GM19438 (cell line): ENCODE measurements at regions not wholly inside any gene's neighbourhood (a gene's known extent, or its start where the extent isn't known, plus 50 kb on each side); places are given as distances from the start of the nearest gene placed in this dataset.

ENCODE experiments used
- ATAC-seq: cut with Tn5 transposase; IDR thresholded peaks from one replicate; pipeline ENCODE4 v1.9.1; 2021; ENCODE audit warnings: low read depth; ENCODE audit not compliant: unreplicated experiment

DNA sequence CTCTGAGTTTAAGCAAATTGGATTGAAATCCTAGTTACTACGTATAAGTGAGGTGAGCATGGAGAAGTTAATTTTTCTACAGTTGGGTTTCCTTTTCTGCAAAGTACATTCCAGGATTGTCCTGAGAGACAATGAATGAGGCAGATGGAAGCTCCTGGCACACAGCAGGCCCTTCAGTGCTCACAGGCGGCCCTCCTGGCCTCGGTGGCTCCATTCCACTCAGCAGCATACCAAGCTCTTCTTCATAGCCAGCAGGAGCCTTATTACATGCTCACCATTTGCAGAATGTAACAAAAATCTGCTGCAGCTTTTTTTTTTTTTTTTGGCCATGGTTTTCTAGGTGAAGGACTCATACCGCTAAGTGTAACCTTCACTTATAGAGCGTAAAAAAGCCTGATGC is 113.2 kb upstream of the FAM9B start:
- ATAC-seq = no peak

DNA sequence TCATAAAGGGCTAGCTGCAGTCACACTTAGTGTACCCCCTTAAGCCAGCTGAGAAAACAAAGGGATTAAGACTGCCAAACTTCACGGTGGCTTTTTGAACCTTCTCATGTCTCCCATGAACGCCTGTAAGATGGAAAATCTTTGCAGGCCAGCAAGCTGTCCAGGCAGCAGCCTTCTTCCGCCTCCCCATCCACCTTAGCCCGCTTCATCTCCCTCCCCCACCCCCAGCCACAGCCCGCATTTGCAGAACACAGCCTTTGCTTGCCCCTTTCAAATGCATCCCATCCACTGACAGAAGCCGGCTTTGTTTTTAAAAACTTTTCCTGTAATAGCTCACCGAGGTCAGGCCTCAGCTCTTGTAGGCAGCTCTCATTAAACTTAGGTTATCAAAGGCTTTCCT is 113.8 kb upstream of the FAM9B start:
- ATAC-seq = no peak

DNA sequence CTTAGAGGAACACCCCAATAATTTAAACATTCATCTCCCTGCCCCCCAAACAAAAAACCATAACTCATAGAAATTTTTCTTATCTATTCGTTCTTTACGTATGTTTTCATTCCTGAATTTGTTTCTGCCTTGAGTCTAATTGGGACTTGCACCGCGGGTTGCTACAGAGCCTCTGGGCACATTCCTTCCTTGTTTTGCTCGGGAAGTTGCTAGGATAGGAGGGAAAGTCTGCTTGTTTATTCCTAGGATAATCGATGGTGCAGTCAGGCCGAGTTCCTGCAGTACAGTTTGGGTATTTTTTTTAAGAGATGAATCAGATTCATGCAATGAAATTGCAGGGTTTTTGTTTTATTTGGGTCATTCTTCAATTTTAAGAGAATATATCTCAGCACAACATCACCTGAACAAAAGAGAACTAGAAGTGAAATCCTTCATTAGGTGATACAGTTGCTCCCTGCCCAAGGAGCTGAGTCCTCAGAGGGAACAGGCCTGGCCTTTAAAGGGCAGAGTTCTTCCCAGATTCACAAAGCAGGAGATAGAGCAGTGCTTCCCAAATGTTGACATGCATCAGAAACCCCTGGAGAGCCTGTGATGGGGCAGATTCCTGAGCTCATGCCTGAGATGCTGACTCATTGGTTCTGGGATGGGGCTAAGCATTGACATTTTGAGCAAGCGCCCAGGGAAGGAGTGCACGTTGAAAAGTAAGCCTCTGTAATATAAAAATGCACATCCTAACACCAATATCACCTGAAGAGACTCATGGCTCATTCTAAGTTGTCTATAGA is 114.9 kb upstream of the FAM9B start:
- ATAC-seq = no peak

DNA sequence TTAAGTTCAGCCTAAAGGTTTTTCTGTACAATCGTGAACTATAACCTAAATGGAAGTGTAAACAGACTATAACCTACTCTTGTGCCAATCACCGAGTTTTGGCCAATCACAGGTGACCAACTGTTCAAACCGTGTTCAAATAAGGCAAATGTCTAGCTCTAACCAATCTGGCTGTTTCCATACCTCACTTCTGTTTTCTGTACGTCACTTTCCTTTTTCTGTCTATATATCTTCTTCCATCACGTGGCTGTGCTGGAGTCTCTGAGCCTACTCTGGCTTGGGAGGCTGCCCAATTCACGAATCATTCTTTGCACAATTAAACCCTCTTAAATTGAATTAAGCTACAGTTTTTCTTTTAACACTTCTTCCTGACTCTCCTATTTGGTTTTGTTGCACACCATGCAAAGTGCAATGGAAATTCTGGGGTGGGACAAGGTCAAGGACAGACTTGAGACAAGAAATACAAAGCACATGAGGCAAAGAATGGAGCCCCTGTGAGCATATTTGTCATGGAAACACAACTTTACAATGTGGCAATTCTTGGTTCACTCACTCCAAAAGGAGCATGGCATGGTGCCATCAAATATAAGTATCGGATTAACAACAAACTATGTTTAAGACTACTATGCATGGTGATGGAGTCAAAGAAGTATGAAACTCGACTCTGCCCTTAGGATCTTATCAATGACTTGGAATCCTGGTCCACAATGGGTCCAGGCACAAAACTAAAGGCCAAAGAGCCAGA is 115.7 kb upstream of the FAM9B start:
- ATAC-seq = no peak

DNA sequence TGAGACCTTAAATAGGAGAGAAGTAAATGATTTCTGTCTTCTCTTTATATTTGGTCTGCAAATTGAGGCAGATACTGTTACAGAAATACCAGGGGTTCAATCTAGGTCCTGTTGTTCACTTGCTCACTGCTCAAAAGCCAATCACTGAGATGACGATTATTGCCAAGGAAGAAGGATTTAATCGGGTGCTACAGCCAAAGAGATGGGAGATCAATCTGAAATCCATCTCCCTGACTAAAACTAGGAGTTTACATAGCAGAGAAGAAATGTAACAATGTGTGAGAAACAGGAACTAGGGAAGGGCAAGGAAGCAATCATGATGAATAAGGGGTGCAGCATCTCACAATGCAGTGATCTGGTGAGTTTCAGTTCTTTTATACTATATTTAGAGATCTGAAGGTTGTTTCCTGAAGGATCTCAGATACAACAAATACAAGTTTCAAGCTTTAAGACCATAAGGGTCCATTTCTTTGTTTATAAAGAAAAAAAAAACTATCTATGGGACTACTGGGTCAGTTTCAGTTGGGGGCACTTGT is 117.9 kb upstream of the FAM9B start:
- ATAC-seq = no peak

DNA sequence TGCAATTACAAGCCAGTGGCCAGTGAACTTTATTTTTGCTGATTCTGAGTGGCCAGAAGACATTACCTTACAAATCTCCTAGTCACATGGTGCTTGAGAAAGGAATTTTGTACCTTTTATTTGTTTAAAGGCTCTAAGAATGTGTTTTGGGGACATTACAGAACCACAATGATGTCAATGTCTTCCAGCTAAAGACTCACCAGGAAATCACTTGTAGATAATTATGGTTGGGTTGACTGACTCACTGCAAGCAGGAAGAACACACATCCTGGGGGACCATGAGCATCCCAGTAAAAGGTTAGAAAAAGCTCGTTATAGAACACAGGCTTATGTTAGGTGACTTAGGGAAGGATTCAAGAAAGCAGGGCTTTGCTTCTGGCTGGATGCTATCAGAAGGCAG is 119.4 kb upstream of the FAM9B start:
- no peak for ATAC-seq

DNA sequence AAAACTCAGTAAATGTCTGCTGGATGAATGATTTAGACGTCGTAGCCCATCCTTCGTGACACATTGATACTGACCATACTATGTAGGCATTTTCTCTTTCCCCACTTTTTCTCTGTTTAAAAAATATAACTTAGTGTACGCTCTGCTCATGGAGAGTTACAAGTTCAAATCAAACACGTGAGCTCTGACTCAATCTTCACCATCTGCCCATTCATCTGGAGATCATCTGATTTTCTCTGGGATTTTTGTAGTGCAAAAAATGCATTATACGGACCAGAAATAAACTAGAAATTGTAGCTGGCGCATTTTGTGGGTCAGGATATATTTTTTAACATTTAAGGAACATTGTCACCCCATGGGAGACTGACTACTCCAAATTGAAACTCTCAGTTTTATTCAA is 124.7 kb upstream of the FAM9B start:
- no peak for ATAC-seq

DNA sequence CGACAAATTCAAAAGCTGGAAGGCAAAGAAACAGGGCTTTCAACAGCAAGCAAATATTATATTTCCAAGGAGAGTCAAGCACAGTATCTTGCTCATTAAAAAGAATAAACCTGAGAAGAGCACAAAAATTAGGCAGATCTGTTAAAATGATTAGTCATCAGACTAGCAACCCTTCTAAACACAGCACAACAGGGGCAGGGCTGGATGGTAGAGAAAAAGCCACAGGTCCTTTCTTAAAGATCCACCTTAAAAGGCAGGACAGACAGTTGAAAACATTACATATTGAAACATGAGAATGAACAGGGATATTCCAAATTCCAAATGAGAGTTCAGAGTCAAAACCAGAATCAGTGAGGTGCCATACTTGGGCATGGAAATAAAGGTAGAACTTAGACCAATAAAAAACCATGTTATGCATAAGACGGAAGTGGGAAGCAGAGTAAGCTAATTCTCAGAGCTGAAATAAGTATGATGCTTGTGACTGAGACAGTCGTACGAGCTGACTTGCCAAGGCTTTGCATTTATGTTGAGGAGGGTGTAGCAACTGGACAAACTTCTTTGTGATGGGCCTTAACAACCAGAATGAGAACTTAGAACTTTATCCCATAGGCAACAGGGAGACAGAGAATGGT is 126.9 kb upstream of the FAM9B start:
- ATAC-seq = no peak

DNA sequence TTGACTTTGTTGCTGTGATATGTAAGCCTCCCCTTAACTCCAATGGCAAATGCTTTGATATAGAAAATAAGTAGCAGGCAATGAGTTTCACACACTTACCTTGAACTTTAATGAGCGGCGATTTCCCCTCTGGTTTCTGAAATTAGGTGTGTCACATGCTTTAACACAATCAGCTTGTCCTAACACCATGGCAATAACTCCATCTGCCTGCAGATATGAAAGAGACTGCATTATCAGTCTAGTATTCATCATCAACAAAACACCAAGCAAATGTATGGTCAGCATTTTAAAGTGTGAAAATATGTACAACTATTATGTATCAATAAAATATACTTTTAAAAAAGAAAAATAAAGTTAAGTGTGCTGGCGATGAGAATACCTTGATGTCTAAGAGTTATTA is 128.8 kb upstream of the FAM9B start:
- ATAC-seq = no peak

DNA sequence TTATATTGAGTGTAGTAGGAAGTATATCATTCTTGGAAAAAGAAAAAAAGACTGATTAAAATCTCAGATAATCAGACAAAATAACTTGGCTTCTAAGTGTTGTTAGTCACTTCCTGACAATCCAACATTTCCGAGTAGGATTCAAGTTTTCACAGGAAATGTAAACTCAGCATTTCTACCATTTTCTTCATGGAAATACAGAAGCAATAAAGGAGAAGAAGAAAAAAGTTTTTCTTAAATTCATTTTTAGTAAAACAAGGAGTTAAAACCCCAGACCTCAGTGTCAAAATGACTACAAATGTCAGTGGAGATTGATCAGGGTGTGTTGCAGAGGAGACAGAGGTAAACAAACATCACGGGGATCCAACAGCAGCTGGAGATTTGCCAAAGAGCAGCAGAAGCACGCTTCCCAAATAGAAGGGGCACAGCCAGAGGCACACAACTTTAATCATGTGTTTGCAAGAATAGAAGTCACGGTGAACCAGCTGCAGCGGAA is 129.3 kb upstream of the FAM9B start:
- no peak for ATAC-seq

DNA sequence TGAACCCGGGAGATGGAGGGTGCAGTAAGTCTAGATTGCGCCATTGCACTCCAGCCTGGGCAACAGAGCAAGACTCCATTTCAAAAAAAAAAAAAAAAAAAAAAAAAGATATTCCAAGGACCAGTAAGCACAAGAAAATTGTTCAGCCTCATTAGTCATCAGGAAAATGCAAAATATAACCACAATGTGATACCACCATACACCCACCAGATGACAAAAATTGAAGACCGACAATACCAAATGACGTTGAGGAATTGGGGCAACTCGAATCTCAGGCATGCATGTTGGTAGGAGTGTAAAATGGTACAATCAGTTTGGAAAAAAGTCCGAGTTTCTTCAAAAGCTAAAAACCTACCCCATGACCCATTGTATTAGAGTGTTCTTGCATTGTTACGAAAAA is 130.2 kb upstream of the FAM9B start:
- no peak for ATAC-seq

DNA sequence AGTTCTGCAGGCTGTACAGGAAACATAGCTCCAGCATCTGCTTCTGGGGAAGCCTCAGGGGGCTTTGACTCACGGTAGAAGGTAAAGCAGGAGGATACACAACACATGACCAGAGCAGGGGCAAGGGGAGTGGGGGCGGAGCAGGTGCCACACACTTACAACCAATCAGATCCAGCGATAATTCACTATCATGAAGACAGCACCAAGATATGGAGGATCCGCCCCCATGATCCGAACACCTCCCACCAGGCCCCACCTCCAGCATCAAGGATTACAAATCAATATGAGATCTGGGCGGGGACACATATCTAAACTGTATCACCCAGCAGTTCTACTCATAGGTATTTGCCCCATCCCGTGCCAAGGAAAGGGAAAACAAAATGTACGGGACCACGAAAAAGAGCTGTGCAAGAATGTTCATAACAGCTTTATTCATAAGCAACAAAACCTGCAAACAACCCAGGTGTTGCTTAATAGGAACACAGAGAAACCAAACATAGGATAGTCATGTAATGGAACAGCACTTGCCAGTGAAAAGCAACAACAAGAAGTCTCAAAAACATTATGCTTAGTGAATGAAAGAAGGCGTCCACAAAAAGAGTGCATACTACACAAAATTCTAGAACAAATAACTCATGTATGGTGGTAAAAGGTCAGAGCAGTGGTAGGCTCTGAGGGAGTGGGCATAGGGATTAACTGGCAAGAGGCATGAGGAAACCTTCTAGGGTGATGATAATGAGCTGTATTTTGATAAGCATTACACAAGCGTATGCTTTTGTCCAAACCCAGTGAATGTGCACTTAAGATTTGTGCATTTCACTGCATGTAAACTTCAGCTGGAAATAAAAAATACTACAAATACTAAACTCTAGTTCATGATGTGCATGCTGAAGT is 130.9 kb upstream of the FAM9B start:
- ATAC-seq = no peak

DNA sequence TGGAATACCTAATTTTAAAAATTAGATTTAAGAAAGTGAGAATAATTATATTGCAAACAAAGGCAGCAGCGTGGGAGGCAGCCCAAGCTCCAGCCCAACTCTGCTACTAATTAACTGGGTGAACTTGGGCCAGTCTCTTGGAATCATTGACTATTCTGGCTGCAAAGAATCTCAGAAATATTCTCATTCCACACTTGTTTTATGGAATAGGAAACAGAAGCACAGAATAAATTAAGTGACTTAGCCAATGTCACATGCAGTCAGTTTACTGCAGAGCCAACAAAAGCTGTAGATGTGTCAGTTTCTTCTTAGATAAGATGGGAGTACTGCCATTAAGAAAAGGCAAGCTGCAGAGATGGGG is 132.6 kb upstream of the FAM9B start:
- ATAC-seq = no peak

DNA sequence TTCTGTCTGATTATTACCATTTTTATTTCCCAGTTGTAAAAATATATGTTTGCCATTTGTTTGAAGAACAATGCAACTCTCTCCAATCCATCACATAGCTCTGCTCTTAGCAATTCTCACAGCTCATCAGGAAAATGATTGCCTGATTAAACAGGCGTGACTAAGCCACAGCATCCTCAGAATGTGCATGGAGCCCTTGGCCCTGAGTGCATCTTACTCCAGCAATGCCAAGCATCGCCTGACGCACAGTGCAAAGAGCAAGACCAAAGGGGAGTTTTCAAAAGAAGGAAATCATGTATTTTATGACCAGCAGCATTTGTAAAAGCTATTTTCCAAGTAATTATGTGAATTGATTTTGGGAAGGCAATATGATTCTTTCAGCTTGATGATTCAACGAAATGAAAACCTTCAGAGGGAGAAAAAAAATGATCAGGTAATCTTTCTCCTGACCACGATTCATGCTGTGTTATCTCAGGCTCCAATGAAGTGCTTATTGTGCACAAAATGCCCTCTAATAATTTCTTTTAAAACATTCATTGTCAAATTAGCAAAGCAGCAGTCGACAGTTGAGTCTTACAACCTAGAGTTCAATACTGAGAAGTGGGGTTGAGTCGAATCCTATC is 138.0 kb upstream of the FAM9B start:
- ATAC-seq = no peak

DNA sequence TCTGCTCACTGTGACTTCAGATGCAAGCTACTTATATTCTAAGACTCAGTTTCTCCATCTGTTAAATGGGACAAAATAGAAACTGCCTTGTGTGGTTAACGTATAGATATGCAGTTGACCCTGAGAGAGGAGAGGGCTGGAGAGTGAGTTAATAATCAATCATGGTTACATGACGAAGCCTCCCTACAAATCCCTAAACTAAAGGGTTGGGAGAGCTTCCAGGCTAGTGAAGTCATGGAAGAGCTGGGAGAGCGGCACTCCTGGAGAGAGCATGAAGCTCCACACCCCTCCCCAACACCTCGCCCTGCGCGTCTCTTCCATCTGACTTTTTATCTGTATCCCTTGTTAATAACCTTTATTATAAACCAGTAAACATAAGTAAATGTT is 138.5 kb upstream of the FAM9B start:
- ATAC-seq = no peak

DNA sequence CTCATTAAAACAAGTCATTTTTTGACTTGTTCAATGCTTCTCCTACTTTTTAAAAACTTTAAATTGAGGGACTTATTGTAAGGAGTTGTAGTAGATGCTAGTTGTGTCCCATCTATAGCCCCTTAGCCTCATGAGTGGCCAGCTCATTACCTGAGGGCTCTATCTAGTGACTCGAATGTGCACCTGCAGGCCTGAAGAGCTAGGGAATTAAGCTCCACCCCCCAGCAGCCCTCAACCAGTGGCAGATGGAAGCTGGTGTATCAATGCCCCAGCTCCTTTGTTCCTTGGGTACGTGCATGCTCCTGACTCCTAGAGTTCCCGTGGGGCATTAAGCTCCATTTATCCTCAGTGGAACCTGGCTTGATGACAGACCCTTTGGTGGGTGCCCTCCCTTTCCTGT is 146.7 kb upstream of the FAM9B start:
- no peak for ATAC-seq

DNA sequence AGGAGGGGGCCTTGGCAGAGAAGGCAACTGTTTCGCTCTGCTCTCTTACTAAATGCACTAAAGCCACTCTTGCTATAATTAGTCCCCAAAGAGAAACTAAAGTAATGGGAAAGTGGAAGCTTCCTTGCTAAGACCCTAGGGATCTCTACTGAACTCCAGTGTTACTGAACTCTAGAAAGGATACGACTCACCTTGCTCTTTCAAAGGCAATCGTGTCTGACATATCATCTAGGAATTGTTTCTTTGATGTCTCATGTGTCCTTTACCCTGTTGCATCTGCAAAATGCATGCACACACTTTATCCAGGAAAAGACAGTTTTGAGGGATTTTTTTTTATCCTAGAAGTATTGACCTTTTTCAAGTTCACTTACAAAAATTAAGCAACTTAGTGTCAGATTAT is 148.1 kb upstream of the FAM9B start:
- ATAC-seq = no peak

DNA sequence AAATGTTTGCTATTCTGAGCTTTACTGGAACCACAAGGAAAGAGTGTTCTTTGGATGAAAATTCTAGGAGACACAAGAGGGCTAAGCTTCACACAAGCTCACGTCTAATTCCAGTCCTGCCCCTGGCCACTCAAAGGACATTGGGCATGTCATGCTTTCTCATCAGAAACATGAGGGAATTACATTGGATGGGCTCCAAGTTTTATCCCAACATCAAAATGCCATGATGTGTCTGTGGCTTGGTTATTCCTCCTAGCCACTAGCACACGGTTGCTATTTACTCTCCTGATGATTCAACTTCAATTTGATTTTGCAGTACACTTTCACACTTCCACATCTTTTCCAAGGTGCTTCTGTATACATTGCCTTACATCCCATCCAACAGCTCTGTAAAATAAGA is 149.6 kb upstream of the FAM9B start:
- no peak for ATAC-seq

DNA sequence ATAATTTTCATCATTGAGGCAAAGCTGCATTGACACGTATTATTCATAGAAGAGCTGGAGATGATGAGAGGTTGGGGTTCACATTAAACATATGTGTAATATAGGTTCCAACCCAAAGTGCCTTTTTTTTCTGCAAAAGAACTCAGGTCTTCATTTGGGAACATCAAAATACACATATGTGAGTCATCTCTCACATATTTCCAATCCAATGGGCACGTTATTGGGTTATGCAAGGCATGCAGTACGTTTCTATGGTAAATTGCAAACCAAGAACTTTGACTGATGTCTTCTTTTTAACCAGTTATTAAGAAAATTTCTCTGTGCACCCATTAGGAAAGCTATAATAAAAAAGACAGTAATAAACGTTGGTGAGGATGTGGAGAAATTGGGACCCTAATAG is 150.3 kb upstream of the FAM9B start:
- ATAC-seq = no peak

DNA sequence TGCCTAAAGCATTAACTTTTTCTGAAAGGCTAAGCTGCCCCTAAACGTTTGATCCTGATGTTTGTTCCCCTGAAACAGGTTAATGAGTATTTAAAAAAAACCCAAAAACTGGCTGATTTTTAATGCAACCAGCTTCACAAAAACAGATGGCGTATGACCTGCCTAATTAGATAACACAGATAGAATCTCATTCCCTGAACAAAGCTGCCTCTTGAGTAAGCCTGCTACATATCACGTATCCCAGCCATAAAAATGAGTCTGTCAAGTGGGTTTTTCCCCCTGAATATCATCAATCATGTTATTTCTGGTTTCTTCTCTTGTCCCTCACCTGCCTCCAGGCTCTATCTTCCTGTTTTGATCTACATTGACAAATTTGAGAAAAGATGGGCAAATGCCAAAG is 154.2 kb upstream of the FAM9B start:
- ATAC-seq = no peak
